ENCODE measurements at regions not wholly inside any gene's neighbourhood (a gene's known extent, or its start where the extent isn't known, plus 50 kb on each side); places are given as distances from the start of the nearest gene placed in this dataset.

- no peak for TF ChIP-seq POLR2A (IDR thresholded peaks at IDR 0.05; ENCODE audit: low read length)
- no peak for TF ChIP-seq GATA1 (IDR thresholded peaks at IDR 0.05; ENCODE audit: low read depth, low read length)
Observed at GRCh38 chr18:10400534-10401307, 53.7 kb upstream of the APCDD1 start.

Data from erythroblast (primary cell).